HG03432 (cell line): ENCODE measurements at regions not wholly inside any gene's neighbourhood (a gene's known extent, or its start where the extent isn't known, plus 50 kb on each side); places are given as distances from the start of the nearest gene placed in this dataset.
"Not testable (repeated sequence)": the region's sequence is repeated elsewhere in the genome, so short reads cannot be mapped to it uniquely, and the experiment has no call there.

Experiments
- ATAC-seq: cut with Tn5 transposase; IDR thresholded peaks from one replicate; pipeline ENCODE4 v1.9.1; 2021; ENCODE audit warnings: mild to moderate bottlenecking, moderate library complexity; ENCODE audit not compliant: unreplicated experiment

DNA sequence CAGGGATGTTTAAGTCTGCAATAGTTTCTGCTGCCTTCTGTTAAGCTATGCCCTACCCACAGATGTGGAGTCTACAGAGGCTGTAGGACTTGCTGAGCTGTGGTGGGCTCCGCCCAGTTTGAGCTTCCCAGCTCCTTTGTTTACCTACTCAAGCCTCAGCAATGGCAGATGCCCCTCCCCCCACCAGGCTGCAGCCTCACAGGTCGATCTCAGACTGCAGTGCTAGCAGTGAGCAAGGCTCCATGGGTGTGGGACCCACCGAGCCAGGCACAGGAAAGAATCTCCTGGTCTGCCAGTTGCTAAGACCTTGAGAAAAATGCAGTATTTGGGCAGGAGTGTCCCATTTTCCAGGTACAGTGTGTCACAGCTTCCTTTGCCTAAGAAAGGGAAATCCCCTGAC, 435.2 kb upstream of the TOM1L1 start:
- ATAC-seq, result not testable (repeated sequence)

DNA sequence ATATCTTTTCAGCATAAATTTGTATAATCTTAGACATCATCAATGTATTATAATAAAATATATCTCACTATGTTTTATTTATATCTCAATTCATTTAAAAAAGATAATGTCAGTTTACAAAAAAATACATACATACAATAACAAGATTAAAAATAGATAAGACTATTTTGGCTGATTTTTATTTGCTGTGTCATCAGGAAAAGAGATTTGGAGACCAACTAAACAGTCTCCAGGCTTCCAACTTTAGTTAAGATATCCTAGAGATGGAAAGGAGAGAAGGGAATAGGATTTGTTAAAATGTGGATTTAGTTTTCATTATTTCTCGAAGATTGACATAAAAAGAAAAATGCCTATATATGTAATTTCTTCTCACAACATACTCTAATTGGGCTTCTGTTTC, 433.8 kb upstream of the TOM1L1 start:
- ATAC-seq, result no peak

DNA sequence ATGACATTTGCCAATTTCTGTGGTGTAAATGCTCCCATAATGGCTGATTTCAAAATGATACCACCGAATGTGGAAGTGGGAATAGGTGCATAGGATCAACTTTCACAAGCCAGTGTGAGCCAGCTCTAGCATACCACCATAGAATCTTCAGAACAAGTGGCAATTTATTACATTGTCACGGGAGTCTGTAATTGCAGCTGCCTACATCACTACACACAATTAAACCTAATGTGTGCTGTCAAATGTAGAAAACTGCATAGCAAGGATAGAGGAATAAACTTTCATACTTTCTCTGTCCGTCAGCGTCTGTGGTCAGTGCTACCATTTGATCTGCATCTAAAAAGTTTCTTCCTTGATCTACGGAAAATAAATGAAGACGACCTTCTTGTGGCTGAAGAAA, 417.8 kb upstream of the TOM1L1 start:
- ATAC-seq, result no peak

DNA sequence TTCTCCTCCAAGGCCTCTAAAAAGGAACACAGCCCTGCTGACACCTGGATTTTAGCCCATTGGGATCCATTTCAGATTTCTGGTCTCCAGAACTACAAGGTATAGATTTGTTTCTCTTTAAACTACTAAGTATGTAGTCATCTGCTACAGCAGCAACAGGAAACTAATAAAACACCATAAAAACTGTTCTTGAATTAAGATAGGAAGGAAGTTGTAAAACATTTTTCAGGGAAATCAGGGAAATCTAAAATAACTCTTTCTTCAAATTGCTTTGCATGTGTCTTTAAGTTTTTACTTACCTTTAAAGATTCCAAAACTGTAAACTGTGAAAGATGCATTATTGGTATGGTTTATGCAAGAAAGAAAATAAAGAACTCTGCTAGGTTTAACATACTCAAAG, 407.0 kb upstream of the TOM1L1 start:
- ATAC-seq, result no peak

DNA sequence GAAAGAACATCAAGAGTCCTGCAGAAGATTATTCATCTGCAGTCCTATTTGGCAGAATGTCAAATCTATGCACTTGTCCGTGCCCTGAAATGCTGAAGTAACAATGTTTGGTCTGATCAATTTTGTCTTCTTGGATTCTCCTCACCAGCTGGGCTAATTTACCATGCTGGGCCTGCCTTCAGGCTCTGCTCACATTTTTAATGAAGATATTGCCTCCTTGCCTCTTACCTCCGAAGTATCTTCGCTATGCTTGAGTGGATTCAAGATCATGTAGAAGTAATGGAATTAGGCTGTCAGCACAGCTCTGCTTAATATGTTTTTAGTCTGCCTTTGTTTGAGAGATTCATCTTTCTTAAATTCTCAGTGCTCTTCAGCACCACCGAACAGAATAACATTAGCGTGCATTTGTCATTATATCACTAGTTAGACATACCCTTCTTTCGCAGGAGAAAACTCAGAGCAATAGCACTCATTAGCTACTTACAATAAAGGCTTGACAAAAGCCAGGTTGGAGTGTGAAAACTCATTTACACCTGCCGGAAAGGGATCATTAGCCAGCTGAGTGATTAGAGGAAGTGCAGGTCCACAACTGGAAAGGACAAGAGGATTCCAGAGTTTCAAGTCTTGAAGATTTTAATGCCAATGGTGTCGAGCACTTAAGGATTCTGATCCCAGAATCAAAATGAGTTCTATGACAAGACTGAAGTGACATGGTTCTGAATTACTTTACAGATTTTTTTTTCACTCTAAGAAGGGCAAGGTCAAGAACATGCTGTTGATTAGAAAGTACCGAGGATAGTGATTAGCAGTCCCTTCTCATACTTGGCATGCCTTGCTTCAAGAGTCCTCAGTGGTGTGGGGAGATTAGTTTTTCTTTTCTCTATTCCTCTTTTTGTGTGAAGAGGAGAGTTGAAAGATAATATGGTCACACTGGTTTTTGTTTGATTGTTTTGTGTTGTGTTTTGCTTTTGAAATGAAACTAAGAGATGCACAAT, 405.6 kb upstream of the TOM1L1 start:
- no peak for ATAC-seq

DNA sequence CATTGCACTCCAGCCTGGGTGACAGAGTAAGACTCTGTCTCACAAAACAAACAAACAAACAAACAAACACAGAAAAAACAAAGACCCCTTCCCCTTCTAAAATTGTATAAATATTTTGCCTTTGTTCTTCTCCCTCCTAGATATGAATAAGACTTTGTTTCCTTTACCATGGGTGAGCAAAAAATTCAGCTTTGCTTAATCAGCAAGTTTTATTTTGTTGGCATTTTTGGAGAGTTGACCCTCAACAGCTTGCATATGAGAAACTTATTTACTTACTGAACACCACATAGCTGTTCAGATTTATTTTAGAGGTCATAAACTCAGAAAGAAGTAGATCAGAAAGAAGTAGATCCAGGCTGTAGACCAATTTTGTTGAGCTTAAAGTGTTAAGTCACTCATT, 395.2 kb upstream of the TOM1L1 start:
- no peak for ATAC-seq

DNA sequence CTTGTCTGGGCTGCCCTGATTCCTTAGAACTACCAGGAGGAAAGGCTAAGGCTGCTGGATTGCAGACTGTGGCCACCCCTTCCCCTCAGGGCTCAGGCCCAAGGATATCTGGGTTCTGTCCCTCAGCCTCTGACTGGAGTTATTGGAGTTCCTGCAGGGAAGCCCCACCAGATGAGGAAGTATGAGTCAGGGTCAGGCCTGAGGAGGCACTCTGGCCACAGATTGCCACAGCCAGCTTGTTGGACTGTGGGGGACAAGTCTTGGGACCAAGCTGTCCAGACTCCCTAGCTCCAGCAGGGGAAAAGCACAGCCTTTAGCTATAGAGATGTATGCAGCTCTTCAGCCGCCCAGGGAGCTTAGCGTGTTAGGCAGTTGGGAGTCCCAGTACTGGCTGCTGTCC, 381.9 kb upstream of the TOM1L1 start:
- ATAC-seq, result no peak

DNA sequence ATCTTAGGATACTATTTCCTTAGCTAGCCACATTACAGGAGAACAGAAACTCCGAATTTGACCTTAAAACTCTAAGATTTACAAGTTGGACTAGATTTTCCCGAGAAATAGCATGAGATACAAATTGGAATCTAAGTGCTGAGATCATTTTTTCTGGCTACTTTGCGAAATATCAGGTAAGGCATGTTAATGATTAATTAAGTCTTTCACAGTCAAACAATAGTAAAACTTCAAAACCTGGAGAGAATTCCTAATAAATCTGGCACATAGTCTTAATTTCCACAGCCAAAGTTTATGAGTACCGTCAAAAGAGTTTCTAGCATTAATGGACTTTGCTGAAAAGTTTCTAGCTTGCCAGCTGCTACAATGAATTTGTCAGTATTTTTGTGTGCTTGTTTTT, 379.5 kb upstream of the TOM1L1 start:
- ATAC-seq, result no peak

DNA sequence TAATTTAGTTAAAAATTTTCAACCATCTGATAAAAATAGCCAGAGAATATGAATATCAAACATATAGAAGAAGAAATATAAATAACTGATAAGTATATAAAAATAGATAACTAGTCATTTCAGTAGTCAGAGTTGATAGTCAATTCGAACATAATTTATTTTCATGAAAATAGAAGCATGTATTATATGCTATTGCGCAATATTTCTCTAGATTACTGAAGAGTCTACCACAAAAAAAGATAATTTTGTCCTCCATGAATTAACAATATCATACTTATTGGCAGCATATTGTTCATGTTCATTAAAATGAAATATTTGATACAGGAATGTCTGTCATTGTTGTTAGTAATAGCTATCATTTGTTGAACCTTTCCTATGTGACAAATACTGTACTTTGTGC, 376.2 kb upstream of the TOM1L1 start:
- ATAC-seq, result no peak

DNA sequence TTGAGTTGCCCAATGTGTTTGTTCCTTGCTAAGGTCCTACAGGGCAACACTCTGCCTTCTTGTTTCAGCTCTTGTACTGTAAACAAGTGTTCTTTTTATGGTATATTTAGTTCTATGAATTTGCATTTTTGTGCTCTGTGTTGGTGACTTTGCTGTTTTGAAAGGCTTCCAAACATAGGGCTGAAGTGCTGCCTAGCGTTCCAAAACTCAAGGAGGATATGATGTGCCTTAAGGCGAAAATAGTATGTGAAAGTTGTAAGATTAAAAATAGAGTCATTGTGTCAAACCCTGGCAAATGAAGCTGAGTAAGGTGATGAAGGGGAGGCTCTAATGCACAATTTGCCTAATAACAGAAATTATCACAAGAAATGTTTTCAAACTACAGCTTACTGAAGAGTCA, 372.7 kb upstream of the TOM1L1 start:
- ATAC-seq, result no peak

DNA sequence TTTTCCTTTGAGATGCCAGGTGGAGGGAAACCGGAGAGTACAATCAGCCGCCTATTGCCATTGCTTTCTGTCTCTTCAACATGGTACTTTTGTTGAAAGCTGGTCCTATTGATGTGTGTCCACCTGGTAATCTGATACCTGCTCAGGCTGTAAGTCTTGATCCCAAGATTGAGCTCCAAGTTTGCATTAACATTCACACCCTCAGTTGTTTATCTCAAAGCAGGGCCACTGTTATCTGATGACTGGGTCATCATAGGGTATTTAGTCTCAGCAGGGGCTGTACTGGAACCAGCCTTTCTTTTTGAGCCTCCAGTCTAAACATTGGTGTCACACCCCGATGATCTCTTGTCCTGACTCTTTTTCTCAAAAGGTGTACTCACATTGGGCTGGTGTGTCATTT, 370.3 kb upstream of the TOM1L1 start:
- ATAC-seq, result no peak

DNA sequence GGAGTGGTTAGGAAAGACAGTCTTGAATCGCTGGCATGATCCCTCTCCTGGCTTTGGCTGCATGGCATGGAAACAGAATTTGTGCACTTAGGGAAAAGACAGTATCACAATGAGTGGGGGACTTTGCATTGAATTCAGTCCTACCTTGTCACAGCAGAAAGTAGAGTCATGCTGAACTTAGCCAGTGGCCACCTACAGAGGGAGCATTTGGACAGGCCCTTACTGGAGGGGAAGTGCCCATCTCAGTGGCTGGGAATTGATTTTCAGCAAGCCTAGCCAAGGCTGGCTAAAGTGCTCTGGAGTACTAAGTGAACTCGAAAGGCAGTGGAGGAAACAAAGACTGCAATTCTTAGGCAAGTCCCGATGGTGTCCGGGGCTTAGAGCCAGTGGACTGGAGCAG, 364.3 kb upstream of the TOM1L1 start:
- ATAC-seq, result no peak

DNA sequence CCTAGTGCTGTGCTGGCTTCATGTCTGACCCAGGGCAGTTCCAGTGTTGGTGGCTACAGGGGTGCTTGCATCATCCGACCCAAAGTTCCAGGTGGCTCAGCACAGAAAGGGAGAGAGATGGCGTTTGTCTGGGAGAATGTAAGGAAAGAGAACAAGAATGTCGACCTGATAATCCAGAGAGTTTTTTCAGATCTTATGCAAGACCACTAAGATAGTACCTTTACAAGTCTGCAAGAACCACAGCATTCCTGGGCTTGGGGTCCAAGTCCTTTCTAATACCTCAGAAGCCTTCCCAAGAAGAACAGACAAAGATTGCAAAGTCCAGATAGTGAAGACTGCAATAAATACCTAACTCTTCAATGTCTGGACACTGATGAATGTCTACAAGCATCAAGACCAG, 363.0 kb upstream of the TOM1L1 start:
- ATAC-seq, result no peak

DNA sequence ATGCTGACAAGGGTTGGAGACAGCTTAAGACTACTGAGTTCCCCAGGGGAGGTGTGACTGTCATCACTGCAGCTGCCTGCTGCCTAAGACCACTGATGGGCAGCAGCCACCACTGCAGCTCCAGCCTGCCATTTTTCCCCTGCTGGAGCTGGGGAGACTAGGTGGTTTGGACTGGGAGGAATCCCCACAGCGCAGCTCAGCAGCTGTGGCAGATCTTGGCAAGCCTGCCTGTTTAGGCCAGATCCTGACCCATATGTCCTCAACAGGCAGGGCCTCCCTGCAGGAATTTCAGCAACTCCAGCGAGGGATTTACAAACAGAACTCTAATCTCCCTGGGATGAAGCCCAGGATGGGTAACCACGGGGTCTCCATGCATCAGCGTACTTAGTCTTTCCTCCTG, 356.4 kb upstream of the TOM1L1 start:
- ATAC-seq, result no peak

DNA sequence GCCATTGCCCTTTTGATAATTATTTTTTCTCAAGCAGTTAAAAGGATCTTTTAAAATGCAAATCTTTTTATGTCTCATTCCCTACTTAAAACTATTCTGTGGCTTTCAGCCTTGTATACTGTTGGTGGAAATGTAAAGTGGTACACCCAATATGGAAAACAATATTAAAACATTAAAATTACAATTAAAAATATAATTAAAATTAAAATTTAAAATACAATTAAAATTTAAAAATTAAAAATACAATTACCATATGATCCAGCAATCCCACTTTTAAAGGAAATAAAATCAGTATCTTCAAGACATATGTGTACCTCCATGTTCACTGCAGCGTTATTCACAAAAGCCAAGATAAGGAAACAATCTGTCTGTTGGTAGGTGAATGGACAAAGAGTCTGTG, 340.8 kb upstream of the TOM1L1 start:
- ATAC-seq, result no peak

DNA sequence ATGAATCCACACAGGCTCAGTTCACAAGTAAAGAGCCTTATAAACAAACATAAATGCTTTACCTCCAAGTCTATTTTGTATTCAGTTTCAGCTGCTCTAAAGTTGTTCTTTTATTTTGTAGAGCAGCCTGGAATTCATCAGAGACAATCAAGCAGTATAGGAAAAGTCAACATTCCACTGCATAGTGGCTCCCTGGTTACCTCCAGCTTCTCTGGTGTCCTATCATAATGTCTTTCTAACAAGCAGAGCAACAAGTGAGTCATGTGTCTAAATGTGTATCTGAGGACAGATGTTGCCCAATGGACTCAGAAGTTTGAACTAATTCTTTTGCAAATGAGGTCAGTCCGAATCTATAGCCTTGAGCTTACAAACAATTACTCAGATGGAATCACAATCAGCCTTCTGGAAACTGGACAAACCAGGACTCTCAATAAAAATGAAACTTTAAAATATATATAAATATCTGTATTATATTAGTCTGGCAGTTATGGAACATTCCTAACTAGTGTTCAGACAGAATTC, 292.0 kb upstream of the TOM1L1 start:
- no peak for ATAC-seq

DNA sequence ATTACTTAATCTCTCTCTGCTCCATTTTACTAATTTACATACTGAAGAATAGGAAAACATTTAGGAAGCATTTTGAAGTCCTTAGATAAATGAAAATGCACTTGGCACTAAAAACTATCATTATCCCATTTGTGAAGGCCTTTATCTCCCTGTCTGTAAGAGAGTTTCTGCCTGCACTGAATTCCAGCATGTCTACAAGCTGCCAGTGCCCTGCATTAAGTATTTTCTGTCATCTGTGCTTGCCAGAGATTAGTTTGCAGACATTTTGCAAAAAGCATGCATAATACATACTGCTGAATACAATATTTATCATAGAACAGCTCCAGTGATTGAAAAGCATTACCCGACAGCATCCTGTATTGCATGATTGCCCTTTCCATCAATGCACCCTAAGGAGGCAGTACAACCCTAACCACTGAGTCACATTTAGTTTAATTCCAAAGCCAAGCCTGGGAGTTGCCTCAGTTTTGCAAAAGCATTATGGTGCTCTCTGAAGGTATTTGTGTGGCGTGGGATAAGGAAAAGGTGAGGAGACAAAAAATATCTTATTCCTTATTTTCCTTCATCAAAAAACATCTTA, 280.2 kb upstream of the TOM1L1 start:
- no peak for ATAC-seq

DNA sequence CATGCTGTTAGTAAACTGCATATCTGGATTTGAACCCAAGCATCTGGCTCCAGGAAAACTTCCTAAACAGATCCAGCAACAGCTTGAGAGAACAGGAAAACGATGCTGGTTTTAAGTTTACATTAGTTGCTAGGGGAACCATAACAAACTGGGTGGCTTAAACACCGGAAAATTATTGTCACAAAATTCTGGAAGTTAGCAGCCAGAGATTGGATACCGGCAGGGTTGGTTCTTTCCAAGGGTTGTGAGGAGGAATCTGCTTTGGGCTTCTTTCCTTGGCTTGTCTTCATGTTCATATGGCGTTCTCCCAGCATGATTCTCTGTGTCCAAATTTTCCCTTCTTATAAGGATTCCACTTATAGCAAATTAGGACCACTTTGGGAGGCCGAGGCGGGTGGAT, 276.9 kb upstream of the TOM1L1 start:
- no peak for ATAC-seq

DNA sequence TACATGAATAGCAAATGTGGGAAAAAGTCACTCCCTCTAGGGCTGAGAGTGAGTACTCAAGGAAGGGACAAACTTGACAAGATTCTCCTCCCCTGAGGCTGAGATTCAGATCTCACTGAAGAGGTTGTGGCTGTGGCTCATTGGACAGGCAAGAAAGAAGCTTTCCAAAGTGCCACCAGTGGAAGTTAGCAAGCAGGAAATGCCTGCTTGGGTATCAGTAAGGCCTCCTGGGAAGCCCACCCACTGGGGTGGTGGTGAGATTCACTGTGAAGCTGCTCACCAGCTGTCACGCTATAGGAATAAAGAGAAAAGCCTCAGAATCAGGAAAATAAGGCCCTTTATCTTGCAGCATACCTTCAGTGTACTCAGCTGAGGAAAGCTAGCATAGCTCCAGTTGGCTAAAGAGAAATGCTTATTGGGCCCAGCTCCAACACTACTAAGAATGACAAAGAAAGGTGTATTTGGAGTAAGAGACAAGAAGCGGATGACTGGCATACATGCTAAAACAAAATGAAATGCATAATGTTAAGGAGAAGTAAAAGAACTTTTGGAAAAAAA, 274.4 kb upstream of the TOM1L1 start:
- ATAC-seq, result no peak

DNA sequence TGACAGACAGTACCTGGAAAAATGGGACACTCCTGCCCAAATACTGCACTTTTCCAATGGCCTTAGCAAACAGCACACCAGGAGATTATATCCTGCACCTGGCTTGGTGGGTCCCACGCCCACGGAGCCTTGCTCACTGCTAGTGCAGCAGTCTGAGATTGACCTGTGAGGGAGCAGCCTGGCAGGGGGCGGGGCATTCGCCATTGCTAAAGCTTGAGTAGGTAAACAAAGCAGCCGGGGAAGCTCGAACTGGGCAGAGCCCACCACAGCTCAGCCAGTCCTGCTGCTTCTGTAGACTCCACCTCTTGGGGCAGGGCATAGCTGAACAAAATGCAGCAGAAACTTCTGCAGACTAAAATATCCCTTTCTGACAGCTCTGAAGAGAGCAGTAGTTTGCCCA, 261.2 kb upstream of the TOM1L1 start:
- not testable (repeated sequence) for ATAC-seq

DNA sequence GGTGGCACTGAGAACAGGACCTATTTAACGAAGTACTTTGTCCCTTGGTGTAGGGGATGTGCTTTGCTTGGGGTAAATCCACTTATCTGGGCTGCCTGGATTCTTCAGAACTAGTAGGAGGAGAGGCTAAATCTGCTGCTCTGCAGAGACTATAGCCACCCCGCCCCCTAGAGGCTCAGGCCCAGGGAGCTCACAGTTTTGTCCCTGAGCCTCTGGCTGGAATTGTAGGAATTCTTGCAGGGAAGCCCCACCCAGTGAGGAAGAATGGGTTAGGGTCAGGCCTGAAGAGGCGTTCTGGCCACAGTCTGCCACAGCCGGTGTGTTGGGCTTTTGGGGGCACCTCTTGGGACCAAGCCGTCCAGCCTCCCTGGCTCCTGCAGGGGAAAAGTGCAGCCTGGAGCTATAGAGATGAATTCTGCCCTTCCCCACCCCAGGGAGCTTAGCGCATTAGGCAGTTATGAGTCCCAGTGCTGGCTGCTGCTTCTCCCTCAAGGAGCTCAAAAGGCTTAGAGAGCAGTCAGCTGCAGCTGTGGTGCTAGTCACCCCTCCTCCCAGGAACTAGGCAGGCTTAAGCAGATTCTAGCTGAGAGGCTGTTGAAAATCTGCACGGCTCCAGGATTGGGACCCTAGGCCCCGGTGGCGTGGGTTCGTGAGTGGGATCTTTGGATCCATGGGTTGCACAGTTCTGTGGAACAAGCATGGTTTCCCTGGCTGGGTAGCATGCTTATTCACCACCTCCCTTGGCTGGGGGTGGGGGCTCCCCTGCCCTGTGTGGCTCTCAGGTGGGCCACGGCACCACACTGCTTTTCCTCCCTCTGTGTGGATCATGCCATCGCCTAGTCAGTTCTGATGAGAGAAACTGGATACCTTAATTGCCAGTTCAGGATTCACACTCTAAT, 237.4 kb upstream of the TOM1L1 start:
- ATAC-seq, result no peak
